Glomerular endothelial cell (primary cell): ENCODE measurements at regions not wholly inside any gene's neighbourhood (a gene's known extent, or its start where the extent isn't known, plus 50 kb on each side); places are given as distances from the start of the nearest gene placed in this dataset.
"Not testable (repeated sequence)": the region's sequence is repeated elsewhere in the genome, so short reads cannot be mapped to it uniquely, and the experiment has no call there.

Experiments used
- DNase-seq: peaks from one replicate; pipeline ENCODE4 v3.0.0-alpha.2; 2011; ENCODE audit warnings: low read depth, low spot score; ENCODE audit errors: extremely low read depth

GRCh38 chr14:27847480-27847879, 919.1 kb upstream of the FOXG1 start:
- not testable (repeated sequence) for DNase-seq

GRCh38 chr14:27849193-27849592, 917.4 kb upstream of the FOXG1 start:
- DNase-seq = not testable (repeated sequence)

GRCh38 chr14:27862684-27863083, 903.9 kb upstream of the FOXG1 start:
- no peak for DNase-seq

DNA sequence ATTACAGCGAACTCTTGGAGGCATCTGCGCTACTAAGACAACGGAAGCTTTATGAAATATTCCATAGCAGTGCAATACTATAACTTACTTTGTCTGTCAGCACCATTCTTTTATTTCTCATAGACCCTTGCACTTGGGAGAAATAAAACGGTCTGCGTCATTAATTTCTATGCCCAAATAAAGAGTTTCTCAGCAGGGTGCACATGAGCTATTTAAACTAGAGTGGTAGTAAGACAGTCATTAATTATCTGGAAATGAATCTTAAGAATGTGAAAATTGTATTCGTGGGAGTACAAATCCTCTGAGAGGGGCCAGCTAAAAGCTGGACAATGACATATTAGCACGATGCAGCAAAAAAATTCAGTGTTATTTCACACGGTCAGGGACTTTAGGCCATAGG, 903.4 kb upstream of the FOXG1 start:
- no peak for DNase-seq

DNA sequence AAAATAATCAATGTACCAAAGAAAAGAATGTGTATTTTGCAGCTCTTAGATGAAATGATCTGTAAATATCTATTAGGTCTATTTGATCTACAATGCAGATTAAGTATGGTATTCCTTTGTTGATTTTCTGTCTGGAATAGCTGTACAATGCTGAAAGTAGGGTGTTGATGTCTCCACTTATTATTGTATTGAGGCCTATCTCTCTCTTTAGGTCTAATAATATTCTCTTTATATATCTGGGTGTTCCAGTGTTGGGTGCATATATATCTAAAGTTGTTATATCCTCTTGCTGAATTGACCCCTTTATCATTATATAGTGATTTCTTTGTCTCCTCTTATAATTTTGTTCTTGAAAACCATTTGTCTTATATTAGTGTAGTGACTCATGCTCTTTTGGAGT, 885.5 kb upstream of the FOXG1 start:
- DNase-seq = no peak

GRCh38 chr14:27881646-27882045, 884.9 kb upstream of the FOXG1 start:
- no peak for DNase-seq

DNA sequence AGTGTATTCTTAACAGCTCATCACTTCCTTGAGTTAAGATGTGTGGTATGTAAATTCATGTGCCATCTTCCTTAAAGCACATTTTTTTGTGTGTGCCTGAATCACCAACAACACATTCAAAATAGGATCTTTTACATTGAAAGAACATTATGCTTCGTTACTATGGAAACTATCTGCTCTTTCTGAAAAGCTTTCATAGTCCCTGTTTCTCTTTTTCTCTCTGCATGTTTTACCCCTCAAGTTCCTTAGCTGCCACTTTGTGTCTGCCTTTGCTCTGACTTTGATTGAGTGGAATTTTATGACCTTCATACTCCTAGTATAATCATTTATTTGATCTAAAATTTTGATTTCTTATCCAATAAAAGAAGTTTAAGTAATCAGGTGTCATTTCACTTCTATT, 880.3 kb upstream of the FOXG1 start:
- no peak for DNase-seq

DNA sequence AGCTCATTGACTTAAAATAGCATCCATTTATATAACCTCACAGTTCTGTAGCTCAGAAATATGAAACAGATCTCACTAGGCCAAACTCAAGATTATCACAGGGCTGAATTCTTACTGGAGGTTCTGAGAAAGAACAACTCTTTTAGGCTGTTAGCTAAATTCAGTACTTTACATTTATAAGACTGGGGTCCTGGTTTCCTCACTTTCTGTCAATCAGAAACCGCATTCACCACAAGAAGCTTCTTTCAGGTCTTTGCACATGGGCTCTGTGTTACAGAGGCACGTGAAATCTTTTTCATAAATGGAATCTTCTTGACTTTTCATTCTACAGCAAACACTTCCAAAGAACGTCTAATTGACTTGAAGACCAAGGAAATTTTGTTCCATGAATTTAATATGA, 876.3 kb upstream of the FOXG1 start:
- DNase-seq = no peak

- not testable (repeated sequence) for DNase-seq
Measured at GRCh38 chr14:27908484-27908883, 858.1 kb upstream of the FOXG1 start.

- DNase-seq = no peak
Measured at GRCh38 chr14:27916326-27916725, 850.3 kb upstream of the FOXG1 start.

DNA sequence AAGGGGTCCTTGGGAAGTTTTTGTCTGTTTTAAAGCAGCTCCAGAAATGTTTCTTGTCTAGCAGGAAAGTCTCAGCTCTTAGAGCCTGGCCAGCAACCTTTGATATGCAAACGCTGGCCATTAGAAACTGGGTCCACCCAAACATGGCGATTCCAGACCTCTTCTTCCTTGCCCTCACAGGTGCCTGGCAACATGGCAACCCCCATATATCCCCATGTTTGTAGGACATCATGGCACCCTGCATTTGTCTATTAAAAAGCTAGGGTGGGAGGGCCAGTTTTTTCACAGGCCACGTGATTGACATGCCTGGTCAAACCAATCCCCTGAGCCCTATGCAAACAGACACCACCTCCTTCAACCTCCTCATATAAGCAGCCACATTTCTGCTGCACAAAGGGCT, 848.7 kb upstream of the FOXG1 start:
- DNase-seq = no peak

GRCh38 chr14:27927519-27927918, 839.1 kb upstream of the FOXG1 start:
- DNase-seq = no peak

GRCh38 chr14:27929797-27930347, 836.7 kb upstream of the FOXG1 start:
- no peak for DNase-seq

DNA sequence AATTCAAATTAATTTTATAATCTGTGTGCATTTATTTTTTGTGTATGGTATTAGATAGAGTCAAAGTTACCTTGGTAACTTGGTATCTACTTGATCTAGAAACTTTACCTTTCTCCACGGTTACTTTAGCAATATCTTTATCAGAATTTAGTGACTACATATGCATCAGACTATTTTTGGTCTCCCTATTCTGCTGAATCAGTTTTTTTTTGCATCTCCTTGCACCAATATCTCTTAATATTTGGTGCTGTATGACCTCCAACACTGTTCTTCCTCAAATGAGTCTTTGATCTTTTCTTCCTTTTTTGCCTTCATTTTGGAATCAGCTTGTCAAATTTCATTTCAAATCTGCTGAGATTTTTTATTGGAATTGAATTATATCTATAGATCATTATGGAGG, 828.2 kb upstream of the FOXG1 start:
- no peak for DNase-seq

- no peak for DNase-seq
Measured at GRCh38 chr14:27945512-27945911, 821.1 kb upstream of the FOXG1 start.

DNA sequence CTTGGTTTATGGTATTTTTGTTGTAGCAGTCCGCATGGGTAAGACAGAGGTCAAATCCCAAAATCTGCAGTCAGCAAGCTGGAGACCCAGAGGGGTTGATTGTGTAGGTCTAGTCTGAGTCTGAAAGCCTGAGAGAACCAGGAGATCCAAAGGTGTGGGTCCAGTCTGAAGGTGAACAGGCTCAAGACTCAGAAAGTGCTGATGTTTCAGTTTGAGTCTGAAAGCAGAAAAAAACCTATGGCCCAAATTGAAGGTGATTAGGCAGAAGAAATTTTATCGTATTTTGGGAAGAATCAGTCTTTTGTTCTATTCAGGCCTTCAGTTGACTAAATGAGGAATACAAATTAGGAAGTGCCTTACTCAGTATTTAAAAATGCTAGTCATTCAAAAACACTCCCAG, 807.8 kb upstream of the FOXG1 start:
- no peak for DNase-seq

DNA sequence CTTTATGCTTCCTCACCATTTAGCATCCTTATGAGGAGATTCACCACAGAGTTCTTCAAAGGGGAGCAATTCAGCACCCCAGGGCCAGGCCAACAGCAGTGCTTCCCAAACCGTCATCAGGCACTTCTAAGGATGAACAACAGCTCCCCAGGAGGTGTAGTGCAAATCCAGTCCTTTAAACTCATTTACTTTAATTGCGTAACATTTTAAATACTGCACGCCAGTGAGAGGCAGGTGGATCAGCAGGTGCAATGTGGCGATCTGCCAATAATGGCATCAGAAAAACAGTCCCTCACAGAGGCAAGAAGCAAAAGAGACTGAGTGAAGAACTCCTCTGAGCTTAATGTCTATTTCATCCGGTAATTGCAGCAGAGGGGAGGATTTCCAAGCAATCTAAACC, 770.9 kb upstream of the FOXG1 start:
- DNase-seq = no peak

DNA sequence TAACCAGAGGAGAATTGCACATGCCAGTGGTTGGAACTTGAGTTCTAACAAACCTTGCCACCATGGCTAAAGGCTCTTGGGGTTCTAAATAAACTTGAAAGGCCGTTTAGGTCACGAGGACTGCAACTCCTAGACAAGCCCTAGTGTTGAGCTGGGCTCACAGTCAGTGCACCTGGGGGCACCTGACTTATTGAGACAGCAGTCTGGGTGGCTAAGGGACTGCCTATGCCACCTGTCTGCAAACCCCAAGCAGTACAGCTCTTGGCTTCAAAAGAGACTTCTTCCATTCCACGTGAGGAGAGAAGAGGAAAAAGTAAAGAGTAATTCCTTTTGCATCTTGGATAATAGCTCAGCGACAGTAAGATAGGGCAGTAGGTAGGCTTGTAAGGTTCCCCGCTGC, 765.6 kb upstream of the FOXG1 start:
- no peak for DNase-seq

GRCh38 chr14:28012629-28013415, 753.8 kb upstream of the FOXG1 start:
- no peak for DNase-seq

DNA sequence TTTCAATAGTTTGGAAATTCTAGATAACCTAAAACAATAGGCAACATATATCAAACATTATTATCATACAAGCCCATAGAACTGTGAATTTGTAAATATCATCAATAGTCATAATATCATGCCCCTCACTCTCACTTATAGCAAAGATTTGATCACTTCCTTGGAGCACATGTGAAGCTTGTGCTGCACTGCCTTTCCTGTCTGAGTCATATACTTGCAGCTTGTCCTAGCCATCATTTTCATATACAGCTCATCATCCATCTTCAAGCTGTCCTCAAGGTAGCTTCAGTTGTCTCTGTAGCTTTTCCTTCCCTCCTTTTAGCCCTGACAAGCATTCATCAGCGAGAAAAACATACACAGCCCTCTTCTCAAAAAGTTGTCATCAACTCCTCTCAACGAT, 746.5 kb upstream of the FOXG1 start:
- no peak for DNase-seq

- no peak for DNase-seq
Measured at GRCh38 chr14:28023853-28024252, 742.7 kb upstream of the FOXG1 start.

- no peak for DNase-seq
Measured at GRCh38 chr14:28052251-28052650, 714.3 kb upstream of the FOXG1 start.

DNA sequence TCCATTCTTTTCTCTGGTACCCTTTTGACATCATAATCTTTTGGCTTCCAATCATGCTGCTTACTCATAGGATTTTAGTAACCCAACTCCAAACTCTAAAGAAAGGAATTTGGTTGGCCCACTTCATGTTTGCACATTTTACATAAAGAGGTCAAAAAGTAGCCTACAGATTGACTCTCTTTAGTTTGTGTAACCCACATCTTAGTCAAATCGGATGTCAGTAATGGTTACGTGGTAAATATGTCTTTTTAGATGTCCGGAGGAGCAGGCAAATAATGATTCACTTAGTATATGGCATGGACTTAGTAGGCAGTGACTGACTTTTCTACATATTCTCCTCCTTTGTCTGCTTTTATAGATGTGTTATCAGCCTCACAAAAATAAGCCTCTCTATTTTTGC, 711.6 kb upstream of the FOXG1 start:
- DNase-seq = no peak
